GM19240 (cell line): ENCODE measurements at regions not wholly inside any gene's neighbourhood (a gene's known extent, or its start where the extent isn't known, plus 50 kb on each side); places are given as distances from the start of the nearest gene placed in this dataset.
"Not testable (repeated sequence)": the region's sequence is repeated elsewhere in the genome, so short reads cannot be mapped to it uniquely, and the experiment has no call there.

Experiments
- DNase-seq: peaks from one replicate; pipeline ENCODE4 v3.0.0; 2011; ENCODE audit warnings: low spot score; ENCODE audit not compliant: insufficient read length

DNA sequence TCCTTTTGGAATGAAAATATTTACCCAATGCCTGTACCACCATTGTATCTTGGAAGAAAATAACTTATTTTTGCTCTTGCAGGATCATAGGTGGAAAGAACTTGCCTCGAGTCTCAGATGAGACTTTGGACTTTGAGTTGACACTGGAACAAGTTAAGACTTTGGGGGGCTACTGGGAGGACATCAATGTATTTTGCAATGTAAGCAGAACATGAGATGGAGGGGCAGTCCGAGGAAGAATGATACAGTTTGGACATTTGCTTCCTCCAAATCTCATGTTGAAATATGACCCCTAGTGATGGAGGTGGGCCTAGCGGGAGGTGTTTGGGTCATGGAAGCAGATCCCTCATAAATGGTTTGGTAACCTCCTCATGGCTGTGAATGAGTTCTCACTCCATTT is 1428.6 kb downstream of the ZPLD1 start:
- DNase-seq: no peak

DNA sequence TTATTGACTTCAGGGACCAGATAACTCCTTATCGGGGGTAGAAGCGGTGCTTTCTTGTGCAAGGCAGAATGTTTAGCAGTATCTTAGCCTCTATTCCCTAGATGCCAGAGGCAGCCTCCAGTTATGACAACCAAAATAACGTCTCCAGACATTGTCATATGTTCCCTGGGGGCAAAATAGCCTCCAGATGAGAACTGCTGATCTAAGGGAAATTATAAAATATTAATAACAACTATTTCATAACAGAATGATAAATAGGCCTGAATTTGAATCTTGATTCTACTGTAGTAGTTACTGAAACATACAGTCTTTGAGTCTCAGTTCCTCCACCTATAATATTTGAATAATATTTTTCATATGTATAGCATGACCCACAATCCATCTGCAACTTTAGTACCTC is 1431.3 kb downstream of the ZPLD1 start:
- DNase-seq: no peak

DNA sequence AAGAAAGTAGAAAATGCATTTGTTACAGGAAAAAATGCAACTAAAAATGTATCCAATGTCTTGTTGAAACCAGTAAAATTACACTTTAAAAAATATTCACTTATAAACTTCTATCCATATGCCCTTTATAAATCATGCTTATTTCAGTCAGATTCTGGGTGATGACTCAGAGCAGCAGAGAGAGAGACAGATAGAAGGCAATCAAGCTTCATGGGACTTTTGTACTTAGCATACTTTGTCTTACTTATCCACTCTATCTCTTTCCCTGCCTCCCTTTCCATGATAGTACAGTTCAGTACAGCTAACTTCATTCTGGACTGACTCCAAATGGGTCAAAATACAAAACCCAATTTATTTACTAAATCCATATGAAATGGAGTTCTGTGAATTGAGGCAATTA is 1438.2 kb downstream of the ZPLD1 start:
- DNase-seq: no peak

DNA sequence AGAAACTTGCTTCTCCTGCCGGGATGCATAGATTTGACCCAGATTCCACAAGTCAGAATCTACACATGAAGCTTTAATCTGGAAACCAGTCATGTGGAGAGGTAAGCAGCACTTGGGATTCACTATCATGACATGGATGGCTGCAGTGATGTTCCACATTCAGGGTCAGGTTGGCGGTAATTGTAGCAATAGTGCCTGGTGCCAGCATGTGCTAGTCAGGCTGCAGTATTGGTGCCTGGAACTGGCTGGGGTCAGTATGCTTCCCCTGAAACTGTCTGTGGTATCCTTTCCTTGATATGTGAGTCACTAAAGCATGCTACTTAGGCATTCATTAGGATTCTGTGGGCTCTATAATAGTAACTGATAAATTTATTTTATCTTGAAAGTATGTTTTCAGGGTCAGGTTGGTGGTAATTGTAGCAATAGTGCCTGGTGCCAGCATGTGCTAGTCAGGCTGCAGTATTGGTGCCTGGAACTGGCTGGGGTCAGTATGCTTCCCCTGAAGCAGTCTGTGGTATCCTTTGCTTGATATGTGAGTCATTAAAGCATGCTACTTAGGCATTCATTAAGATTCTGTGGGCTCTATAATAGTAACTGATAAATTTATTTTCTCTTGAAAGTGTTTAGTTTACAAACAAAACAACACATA is 1439.2 kb downstream of the ZPLD1 start:
- DNase-seq: no peak

DNA sequence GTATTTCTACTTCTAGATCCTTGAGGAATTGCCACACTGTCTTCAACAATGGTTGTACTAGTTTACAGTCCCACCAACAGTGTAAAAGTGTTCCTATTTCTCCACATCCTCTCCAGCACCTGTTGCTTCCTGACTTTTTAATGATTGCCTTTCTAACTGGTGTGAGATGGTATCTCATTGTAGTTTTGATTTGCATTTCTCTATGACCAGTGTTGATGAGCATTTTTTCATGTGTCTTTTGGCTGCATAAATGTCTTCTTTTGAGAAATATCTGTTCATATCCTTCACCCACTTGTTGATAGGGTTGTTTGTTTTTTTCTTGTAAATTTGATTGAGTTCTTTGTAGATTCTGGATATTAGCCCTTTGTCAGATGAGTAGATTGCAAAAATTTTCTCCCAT is 1447.0 kb downstream of the ZPLD1 start:
- DNase-seq: not testable (repeated sequence)

DNA sequence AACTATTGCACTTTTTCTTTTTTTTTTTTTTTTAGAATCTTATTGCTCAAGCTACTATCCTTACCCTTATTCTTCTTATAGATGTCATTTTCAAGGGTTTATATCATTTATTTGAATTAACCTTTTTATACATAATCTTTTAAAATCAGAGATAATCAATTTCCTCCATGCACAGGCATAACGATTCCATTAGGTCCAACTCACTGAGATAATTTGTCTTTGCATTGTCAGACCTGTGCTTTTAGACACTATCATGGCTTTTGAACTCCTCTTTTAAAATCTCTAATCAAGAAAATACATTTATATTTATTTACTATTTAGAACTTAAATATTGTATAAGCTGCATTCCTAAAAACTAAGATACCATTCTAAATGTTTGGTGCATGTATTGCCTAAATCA is 1454.9 kb downstream of the ZPLD1 start:
- no peak for DNase-seq

DNA sequence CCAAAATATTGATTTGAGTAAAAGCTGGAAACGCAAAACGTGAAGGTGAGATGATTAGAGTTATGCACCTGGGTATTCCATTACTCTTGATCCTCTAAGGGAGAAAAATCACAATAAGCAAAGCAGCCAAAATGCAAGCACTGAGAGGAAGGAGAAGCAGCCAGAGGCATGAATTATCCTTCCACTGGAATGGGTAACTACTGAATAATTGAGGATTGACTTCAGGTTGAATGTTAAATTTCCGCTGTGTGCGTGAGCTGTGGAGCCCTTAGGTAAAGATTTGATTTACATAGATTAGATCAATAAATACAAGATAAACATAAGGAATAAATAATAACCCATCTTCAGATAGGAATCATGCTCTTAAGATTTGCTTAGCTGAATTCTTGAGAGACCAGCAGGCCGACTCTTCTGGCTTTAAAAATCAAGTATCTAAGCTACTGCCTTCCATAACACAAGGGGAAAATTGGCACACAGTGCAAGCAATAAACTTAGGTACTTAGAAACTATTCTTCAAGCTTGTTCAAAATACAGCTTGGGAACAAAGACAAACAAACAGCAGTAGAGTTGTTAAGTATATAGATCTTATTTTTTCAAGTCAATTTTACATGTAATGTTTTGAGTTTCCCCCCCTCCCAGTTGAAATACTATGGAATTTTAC is 1459.5 kb downstream of the ZPLD1 start:
- no peak for DNase-seq

DNA sequence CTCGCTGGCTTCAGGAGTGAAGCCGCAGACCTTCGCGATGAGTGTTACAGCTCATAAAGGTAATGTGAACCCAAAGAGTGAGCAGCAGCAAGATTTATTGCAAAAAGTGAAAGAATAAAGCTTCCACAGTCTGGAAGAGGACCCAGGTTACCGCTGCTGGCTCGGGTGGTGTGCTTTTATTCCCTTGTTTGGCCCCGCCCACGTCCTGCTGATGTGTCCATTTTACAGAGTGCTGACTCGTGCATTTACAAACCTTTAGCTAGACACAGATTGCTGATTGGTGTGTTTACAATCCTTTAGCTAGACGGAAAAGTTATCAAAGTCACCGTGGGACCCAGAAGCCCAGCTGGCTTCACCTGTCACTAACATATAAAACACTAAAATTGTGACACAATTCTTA is 1464.5 kb downstream of the ZPLD1 start:
- no peak for DNase-seq

DNA sequence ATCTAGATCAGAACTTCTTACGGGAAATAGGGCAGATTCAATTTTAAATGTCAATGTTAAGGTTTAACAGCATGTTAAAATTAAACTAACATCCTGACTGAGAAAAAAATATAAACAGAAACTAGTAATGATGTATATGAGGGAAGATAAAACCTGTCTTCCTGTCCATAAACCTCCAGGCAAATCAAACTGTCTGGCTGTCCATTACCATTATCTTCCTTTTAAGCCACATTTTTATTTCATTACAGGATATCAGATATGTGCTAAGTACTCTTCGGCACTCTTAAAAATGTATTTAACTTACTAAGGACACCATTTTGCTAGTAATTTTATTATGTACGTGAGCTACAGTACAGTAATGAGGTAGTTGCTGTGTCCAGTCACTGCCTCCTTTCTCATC is 1461.7 kb upstream of the ALCAM start:
- no peak for DNase-seq

DNA sequence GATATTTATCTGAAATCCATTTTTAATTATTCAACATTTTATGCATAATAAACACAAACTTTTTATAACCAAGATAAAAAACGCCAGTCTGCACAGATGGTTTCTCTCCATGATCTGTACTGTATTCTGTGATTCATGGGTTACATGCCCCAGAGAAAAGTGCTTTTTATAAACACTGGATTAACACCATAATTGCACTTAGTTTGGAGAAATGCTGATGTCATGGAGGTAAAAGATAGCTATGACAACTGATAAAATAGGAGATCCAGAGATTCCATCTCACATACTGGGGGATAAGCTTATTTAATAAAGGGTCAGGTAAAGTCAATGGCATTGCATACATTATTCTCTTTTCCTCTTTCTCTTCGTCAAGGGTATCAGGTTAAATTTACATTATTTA is 1460.4 kb upstream of the ALCAM start:
- DNase-seq: no peak

DNA sequence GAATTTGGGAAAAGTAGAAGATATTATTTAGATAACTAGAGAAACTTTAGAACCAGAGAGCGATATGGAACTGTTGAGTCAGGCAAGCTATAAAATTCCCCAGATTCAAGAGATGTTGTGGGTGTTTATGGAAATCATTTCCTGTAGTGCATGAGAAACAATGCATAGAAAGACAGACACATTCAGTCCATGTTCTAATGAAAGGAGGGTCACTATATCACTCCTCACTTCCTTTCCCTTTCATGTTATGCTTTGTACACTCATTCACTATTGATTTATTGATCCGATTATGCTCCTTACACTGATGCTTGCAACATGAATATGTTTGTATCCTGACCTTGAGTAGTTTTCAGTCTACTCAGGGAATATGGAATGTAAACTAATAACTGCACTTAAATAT is 1459.9 kb upstream of the ALCAM start:
- DNase-seq: no peak

DNA sequence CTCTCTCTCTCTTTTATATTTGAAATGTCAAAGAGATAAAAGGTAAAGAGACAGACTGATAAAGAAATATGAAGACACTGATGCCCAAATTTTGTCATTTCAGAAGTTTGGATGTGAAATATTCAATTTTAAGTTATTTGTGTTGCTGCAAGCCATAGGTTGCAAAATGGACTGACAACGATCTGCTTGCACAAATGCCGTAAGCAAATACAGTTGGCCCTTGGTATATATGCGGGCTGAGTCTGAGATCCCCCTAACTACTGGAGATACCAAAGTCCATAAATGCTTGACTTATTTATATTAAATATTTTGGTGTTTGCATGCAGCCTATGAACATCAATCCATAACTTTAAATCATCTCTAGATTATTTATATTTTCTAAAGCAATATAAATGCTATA is 1459.1 kb upstream of the ALCAM start:
- no peak for DNase-seq

DNA sequence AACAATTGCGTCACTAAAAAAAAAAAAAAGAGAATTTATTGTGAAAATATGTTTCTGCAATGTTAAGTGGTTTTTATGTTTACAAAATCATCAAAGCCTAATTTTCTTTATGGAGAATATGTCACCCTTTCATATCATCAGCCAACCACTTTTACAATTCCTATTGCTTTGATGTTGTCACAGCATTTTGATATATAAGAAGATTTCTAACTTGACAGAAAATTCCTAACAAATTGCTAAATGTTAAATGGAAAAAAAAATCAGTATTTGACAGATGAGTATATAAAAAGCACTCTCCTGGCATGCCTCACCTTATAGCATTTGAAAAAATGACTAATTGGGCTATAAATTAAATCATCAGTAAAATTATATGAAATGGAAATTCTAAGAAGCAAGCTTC is 1457.3 kb upstream of the ALCAM start:
- DNase-seq: no peak

DNA sequence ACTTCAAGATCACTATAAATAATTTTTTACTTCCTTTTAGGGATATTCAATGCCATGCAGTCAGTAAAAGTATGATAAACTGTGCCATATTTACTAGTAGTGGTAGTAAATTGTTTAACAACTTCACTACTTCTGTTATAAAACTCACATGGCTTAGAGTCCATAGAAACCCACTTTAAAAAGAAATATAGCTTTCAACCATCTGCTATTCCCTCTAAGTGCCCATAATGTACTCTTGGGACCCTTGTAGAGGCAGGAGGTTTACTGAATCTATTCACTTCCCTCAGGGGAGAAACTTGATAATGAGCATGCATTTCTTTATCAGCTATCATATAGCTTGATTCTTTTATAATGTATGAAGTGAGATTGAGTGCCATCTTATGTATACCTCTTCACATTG is 1448.4 kb upstream of the ALCAM start:
- DNase-seq: no peak

DNA sequence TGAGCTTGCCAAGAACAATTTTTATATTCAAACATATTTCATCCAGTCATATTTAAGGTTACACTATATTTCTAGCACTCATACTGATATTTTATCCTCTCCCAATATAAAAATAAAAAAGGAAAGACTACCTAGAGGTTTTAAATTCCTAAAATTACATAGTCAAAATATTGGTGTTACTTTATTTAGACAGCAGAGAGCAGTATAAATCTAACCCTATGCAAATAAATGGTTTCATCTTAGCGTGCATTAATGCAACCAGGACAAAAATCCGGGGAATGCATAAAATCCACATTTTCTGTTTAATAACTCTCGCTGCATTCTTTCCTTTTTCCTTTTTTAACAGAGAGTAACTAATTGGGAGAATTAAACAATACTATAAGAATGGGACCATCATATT is 1447.4 kb upstream of the ALCAM start:
- DNase-seq: no peak

DNA sequence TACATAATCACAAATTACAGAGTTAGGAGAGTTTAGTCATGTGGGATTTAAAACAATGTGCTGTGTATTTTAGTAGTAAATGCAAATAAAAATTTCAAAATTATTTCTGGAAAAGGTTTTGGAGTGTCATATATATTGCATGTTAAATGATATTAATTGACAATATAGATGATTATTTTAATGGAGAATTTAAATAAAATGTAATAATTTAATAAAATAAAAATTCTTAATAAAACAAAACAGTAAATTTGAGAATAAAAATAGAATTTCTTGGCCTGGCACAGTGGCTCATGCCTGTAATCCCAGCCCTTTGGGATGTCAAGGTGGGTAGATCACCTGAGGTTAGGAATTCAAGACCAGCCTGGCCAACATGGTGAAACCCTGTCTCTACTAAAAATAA is 1442.8 kb upstream of the ALCAM start:
- DNase-seq: no peak

DNA sequence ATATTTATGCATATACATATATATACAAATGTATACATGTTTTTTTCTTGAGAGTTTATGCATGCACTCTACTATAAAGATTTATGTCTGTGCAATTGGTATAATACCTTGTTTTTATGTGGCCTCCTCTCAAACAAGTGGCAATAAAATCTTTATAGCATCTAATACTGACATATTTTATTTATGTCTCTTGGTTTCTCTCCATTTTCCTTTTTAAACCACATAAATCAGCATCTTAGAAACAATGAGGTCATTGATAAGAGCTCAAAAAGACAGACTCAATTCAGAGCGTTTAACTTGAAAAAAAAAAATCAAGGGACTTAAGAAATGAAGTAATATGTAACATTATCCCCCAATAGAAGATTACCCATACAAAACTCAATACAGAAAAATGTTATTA is 1442.2 kb upstream of the ALCAM start:
- DNase-seq: no peak

DNA sequence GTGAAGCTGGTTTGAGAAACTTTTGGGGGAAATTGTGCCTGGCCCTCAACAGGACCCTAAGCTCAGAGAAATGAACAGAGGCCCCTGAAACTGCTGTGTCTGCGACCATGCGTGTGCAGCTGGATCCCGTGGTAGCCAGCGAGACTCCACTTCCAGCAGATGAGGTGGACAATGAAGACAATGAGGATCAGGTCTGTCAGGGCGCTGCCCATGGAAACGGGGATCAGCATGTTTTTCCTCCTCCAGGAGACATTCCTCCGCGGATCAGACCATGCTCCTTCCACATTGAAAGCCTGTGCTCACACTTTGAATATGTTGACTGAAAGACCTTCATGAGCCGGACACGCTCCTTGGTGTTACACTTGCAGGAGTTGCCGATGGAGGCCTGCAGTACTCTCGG is 1439.8 kb upstream of the ALCAM start:
- DNase-seq: no peak

DNA sequence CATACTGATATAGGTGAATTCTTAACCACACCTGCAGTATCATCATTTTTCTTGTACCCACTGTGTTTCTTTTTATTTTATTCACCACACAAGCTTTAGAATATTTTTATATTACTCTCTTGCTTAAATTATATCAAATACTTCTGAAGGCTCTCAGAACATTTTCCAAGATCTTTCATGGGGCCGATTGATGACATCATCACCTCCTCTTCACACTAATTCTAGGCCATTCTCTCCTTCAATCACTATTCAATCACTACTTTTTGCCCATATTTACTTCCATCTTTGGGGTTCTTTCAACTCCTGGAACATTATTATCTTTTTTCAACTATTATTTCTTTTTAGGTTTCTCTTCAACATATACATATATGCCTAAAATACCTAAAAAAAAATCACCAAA is 1438.8 kb upstream of the ALCAM start:
- no peak for DNase-seq

DNA sequence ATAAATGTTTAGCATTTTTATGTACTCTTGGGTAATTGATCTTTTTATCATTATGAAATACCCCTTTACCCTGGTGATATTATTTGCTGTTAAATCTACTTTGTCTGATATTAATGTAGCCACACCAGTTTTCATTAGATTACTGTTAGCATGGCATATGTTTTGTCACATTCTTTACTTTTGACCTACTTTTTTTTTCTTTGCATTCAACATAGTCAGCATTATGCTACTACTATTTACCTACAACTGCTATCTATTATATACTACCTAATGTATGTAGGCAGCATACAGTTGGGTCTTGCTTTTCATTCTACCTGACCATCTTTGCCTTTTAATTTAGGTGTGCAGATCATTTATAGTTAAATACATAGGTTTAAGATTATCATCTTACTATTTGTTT is 1429.6 kb upstream of the ALCAM start:
- DNase-seq: no peak

DNA sequence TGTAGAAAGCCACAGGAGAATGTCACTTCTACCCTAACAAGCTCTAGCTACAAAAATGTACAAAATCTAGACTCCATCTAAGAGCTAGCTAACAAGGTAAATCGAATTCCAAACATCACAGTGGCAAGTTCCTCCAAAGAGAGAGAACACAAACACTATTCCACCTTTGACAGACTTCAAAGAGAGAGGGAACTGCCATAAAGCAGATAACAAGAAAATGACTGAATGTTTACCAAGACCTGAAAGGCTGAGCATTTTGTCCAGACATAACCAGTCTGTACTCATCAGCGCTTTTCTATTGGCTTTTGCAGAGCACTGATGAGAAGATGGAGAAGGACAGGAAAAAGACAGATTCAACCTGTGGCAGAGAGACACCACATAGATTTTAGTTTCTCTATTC is 1419.6 kb upstream of the ALCAM start:
- DNase-seq: no peak

DNA sequence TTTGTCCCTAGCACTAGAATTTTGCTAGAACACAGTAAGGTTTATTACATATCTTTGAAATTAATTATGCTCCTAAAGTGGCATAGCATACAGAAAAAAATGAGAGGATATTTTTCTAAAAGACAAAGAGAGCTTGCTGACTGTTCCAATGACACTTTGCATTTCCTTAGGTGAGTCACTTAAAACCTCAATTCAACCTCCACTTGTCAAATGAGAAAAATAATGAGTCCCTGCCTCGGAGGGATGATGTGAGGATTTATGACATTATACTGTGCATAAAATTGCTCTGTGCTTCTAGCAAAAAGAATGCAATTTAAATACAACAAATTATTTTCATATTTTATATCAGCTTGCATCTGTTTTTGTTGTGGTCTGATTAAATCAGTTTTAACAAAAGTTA is 1417.0 kb upstream of the ALCAM start:
- DNase-seq: no peak

DNA sequence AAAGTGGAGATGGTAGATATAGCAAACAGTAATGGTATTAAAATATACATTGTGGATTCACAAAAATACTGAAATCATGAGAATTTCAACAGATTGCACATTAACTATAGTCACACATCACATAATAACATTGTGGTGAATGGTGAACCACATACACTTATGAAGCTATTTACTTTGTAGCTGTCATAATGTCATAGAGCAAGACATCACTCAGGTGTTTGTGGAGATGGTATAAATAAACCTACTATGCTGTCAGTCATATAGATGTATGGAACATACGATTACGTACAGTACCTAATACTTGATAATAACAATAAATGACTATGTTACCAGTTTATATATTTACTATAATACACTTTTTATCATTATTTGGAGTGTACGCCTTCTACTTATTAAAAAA is 1416.0 kb upstream of the ALCAM start:
- DNase-seq: no peak

DNA sequence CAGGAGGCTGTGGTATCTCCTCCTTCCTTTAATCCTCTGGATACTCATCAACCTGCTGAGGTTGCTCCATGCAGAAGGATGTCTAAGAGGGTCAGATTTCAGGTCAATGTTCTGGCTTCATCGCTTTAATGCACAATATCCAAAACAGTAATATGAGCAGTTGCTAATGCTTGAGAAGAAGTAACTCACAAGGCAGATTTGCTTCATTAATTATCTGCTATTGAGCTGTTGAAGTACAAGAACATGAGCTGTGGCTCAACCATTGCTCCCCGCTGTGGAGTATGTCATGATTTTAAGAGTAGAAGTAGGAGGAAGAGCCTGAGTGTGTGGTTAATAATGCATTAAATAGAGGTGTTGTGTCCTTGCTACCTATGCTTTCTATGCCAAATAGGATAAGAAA is 1412.9 kb upstream of the ALCAM start:
- no peak for DNase-seq
